Caco-2 (cell line): ENCODE measurements at regions not wholly inside any gene's neighbourhood (a gene's known extent, or its start where the extent isn't known, plus 50 kb on each side); places are given as distances from the start of the nearest gene placed in this dataset.

Source experiments
- BruUV-seq: library from RNA; stranded (reverse); fragments of 400-500 nt; replicated peaks from 2 replicates; lab custom pipeline; 2021; lab: Mats Ljungman, UMichigan
- CTCF ChIA-PET: fragments of 300-600 bp; sonication (Branson Sonifier 250); formaldehyde crosslinking; loops from one replicate; lab custom pipeline; 2022; ENCODE audit warnings: antibody characterized with exemption; lab: Charles Lee
- POLR2A ChIA-PET: fragments of 300-600 bp; sonication (Branson Sonifier 250); formaldehyde crosslinking; loops from one replicate; lab custom pipeline; 2022; ENCODE audit warnings: antibody characterized with exemption; lab: Charles Lee
- DNase-seq, 2 experiments: peaks; one replicate each; pipeline versions ENCODE4 v3.0.0 to v3.0.0-alpha.2; 2020 to 2022
- H3K27me3 ChIP-seq: replicated peaks from 2 replicates; pipeline ENCODE4 v1.6.0; 2011; ENCODE audit warnings: low read length; ENCODE audit not compliant: control insufficient read depth, insufficient read depth
- H3K36me3 ChIP-seq: 2 replicates; pipeline ENCODE4 v1.5.1; 2011; ENCODE audit warnings: low read length; ENCODE audit not compliant: control insufficient read depth, insufficient read depth
- H3K4me1 ChIP-seq: fragments of 250-450 bp; sonication (Bioruptor Pico); 2 replicates; pipeline ENCODE4 v1.5.1; 2020; ENCODE audit warnings: mild to moderate bottlenecking
- H3K4me3 ChIP-seq: 2 replicates; pipeline ENCODE4 v1.5.1; 2011; ENCODE audit warnings: low read depth, mild to moderate bottlenecking, control low read depth, low read length
- H3K9me3 ChIP-seq: fragments of 250-450 bp; sonication (Bioruptor Pico); 2 replicates; pipeline ENCODE4 v1.5.1; 2020; ENCODE audit warnings: mild to moderate bottlenecking, moderate library complexity
- H3K27ac Mint-ChIP-seq: one replicate; pipeline ENCODE4 v1.8.0; 2022; ENCODE audit warnings: mixed read lengths; ENCODE audit not compliant: unreplicated experiment
- H3K27me3 Mint-ChIP-seq: one replicate; pipeline ENCODE4 v1.8.0; 2022; ENCODE audit warnings: mixed read lengths; ENCODE audit not compliant: insufficient read depth, unreplicated experiment
- H3K36me3 Mint-ChIP-seq: one replicate; pipeline ENCODE4 v1.8.0; 2022; ENCODE audit warnings: mild to moderate bottlenecking, mixed read lengths; ENCODE audit not compliant: insufficient read depth, unreplicated experiment
- H3K4me1 Mint-ChIP-seq: one replicate; pipeline ENCODE4 v1.8.0; 2022; ENCODE audit warnings: low read depth, mixed read lengths; ENCODE audit not compliant: unreplicated experiment
- H3K4me3 Mint-ChIP-seq: one replicate; pipeline ENCODE4 v1.8.0; 2022; ENCODE audit warnings: mild to moderate bottlenecking, moderate library complexity, mixed read lengths; ENCODE audit not compliant: unreplicated experiment
- H3K9me3 Mint-ChIP-seq: one replicate; pipeline ENCODE4 v1.8.0; 2022; ENCODE audit warnings: mixed read lengths; ENCODE audit not compliant: unreplicated experiment
- CTCF ChIP-seq, 2 experiments: fragments of 200-600 bp in 1 of 2; IDR thresholded peaks; 1 replicate in 1 of 2; 2 replicates in 1 of 2; pipeline versions ENCODE4 v1.5.1 to v1.8.0; 2011 to 2022; ENCODE audit warnings: antibody characterized with exemption in 1 of 2, control low read depth in 1 of 2, inconsistent platforms in 1 of 2, low read depth in 1 of 2, low read length in 1 of 2, mild to moderate bottlenecking in 1 of 2, moderate library complexity in 1 of 2; ENCODE audit not compliant: insufficient read depth in 1 of 2, severe bottlenecking in 1 of 2, unreplicated experiment in 1 of 2
- intact Hi-C: fragments of 100-400 bp; cut with micrococcal nuclease; formaldehyde crosslinking; loops from one replicate; pipeline ENCODE4 v1.10.0; 2022; ENCODE audit not compliant: unreplicated experiment

- peaks cover 13% of the 10 kb centered on the region for H3K9me3 Mint-ChIP-seq
- CTCF ChIA-PET = no interaction called here
- H3K4me3 ChIP-seq = no peak overlapping the region
- no peaks in the 10 kb centered on the region for H3K9me3 ChIP-seq
- H3K27me3 ChIP-seq = no peaks in the 10 kb centered on the region; the same call in 1 of the 2 replicates
- intact Hi-C loops = no loop called here
- H3K27me3 Mint-ChIP-seq = no peaks in the 10 kb centered on the region
- no peak for DNase-seq
- H3K4me1 Mint-ChIP-seq = no peaks in the 10 kb centered on the region
- no peaks in the 10 kb centered on the region for H3K36me3 ChIP-seq
- H3K4me1 ChIP-seq = no peaks in the 10 kb centered on the region
- no peak overlapping the region for H3K4me3 Mint-ChIP-seq
- no peak for TF ChIP-seq CTCF (IDR thresholded peaks at IDR 0.05; ENCODE audit: insufficient read depth in 1 of 2, low read depth in 1 of 2, low read length in 1 of 2, severe bottlenecking in 1 of 2, unreplicated experiment in 1 of 2)
- no peak overlapping the region for H3K27ac Mint-ChIP-seq
- no TSS peak for BruUV-seq
- POLR2A ChIA-PET = no interaction called here
- H3K36me3 Mint-ChIP-seq = no peaks in the 10 kb centered on the region
Observed at GRCh38 chr1:60461925-60462595, 388.5 kb upstream of the C1orf87 start.

GRCh38 chr1:60458111-60458510, 384.5 kb upstream of the C1orf87 start:
- no peaks in the 10 kb centered on the region for H3K27me3 Mint-ChIP-seq
- H3K36me3 Mint-ChIP-seq = no peaks in the 10 kb centered on the region
- CTCF ChIA-PET = no interaction called here
- no peaks in the 10 kb centered on the region for H3K4me1 ChIP-seq
- no peak overlapping the region for H3K4me3 Mint-ChIP-seq
- no peak for TF ChIP-seq CTCF (IDR thresholded peaks at IDR 0.05; ENCODE audit: insufficient read depth in 1 of 2, low read depth in 1 of 2, low read length in 1 of 2, severe bottlenecking in 1 of 2, unreplicated experiment in 1 of 2)
- H3K4me1 Mint-ChIP-seq = no peaks in the 10 kb centered on the region
- H3K9me3 Mint-ChIP-seq = peaks cover 13% of the 10 kb centered on the region
- POLR2A ChIA-PET = no interaction called here
- BruUV-seq = no TSS peak
- no peak for DNase-seq
- no peaks in the 10 kb centered on the region; the same call in 1 of the 2 replicates for H3K27me3 ChIP-seq
- H3K36me3 ChIP-seq = no peaks in the 10 kb centered on the region
- intact Hi-C loops = no loop called here
- no peak overlapping the region for H3K27ac Mint-ChIP-seq
- H3K9me3 ChIP-seq = no peaks in the 10 kb centered on the region
- H3K4me3 ChIP-seq = no peak overlapping the region

GRCh38 chr1:60449876-60450275, 376.3 kb upstream of the C1orf87 start:
- no peaks in the 10 kb centered on the region for H3K4me1 Mint-ChIP-seq
- Histone ChIP-seq H3K36me3 (no peaks in the 10 kb centered on the region), H3K4me1 (no peaks in the 10 kb centered on the region), H3K9me3 (no peaks in the 10 kb centered on the region), H3K4me3 (no peak overlapping the region), H3K27me3 (no peaks in the 10 kb centered on the region)
- DNase-seq = no peak
- no peak overlapping the region for H3K27ac Mint-ChIP-seq
- CTCF ChIA-PET = no interaction called here
- H3K27me3 Mint-ChIP-seq = no peaks in the 10 kb centered on the region
- no peak for TF ChIP-seq CTCF (IDR thresholded peaks at IDR 0.05; ENCODE audit: insufficient read depth in 1 of 2, low read depth in 1 of 2, low read length in 1 of 2, severe bottlenecking in 1 of 2, unreplicated experiment in 1 of 2)
- peaks cover 9% of the 10 kb centered on the region for H3K9me3 Mint-ChIP-seq
- BruUV-seq = no TSS peak
- H3K36me3 Mint-ChIP-seq = no peaks in the 10 kb centered on the region
- POLR2A ChIA-PET = no interaction called here
- intact Hi-C loops = no loop called here
- H3K4me3 Mint-ChIP-seq = no peak overlapping the region
